Panc1 (cell line): ENCODE measurements at regions not wholly inside any gene's neighbourhood (a gene's known extent, or its start where the extent isn't known, plus 50 kb on each side); places are given as distances from the start of the nearest gene placed in this dataset.

Source experiments
- ATAC-seq: fragments of 200-7000 bp; cut with Tn5 transposase; 2 replicates; pipeline ENCODE4 v1.9.1; 2020; ENCODE audit warnings: mild to moderate bottlenecking, moderate library complexity
- BruUV-seq: library from RNA; stranded (reverse); fragments of 400-500 nt; replicated peaks from 2 replicates; lab custom pipeline; 2021; lab: Mats Ljungman, UMichigan
- CTCF ChIA-PET: fragments of 300-600 bp; sonication (Branson Sonifier 250); formaldehyde crosslinking; loops from one replicate; lab custom pipeline; 2022; ENCODE audit warnings: antibody characterized with exemption; lab: Charles Lee
- POLR2A ChIA-PET: fragments of 300-600 bp; sonication (Branson Sonifier 250); formaldehyde crosslinking; loops from one replicate; lab custom pipeline; 2022; ENCODE audit warnings: antibody characterized with exemption; lab: Charles Lee
- DNase-seq: peaks from one replicate; pipeline ENCODE4 v3.0.0-alpha.2; 2010; ENCODE audit warnings: low read depth, low spot score
- H3K27ac ChIP-seq: 2 replicates; pipeline ENCODE4 v1.5.1; 2011; ENCODE audit warnings: mild to moderate bottlenecking, low read length, inconsistent platforms
- H3K27me3 ChIP-seq: fragments of 200-500 bp; sonication (Bioruptor generic); 2 replicates; pipeline ENCODE4 v1.6.0; 2014; ENCODE audit warnings: low read length, inconsistent platforms; ENCODE audit not compliant: control insufficient read depth, insufficient read depth
- H3K36me3 ChIP-seq: fragments of 200-500 bp; sonication (Bioruptor generic); 2 replicates; pipeline ENCODE4 v1.5.1; 2014; ENCODE audit warnings: inconsistent platforms, mild to moderate bottlenecking, low read length, moderate library complexity; ENCODE audit not compliant: control insufficient read depth, insufficient read depth
- H3K4me1 ChIP-seq: 2 replicates; pipeline ENCODE4 v1.5.1; 2011; ENCODE audit warnings: inconsistent platforms, mild to moderate bottlenecking, low read length, moderate library complexity; ENCODE audit not compliant: control insufficient read depth, insufficient read depth
- H3K4me3 ChIP-seq, 2 experiments: 2 replicates each; pipeline ENCODE4 v1.5.1; 2011 to 2012; ENCODE audit warnings: low read depth in 2 of 2, low read length in 2 of 2, mild to moderate bottlenecking in 2 of 2, inconsistent platforms in 1 of 2, moderate library complexity in 1 of 2
- H3K9me3 ChIP-seq: fragments of 200-500 bp; sonication (Bioruptor generic); 2 replicates; pipeline ENCODE4 v1.5.1; 2014; ENCODE audit warnings: low read depth, mild to moderate bottlenecking, inconsistent platforms, low read length, moderate library complexity; ENCODE audit not compliant: control insufficient read depth, insufficient read depth
- CTCF ChIP-seq: fragments of 450-650 bp; IDR thresholded peaks from 2 replicates; pipeline ENCODE4 v1.5.1; 2017; ENCODE audit warnings: mild to moderate bottlenecking
- POLR2AphosphoS5 ChIP-seq: IDR thresholded peaks from 2 replicates; pipeline ENCODE4 v1.6.1; 2012; ENCODE audit warnings: mild to moderate bottlenecking, low read depth, low read length, moderate library complexity
- SIN3A ChIP-seq: IDR thresholded peaks from 2 replicates; pipeline ENCODE4 v1.6.1; 2012; ENCODE audit warnings: low read depth, mild to moderate bottlenecking, low read length, moderate library complexity, borderline replicate concordance; ENCODE audit not compliant: insufficient read depth
- TCF7L2 ChIP-seq: IDR thresholded peaks from 2 replicates; pipeline ENCODE4 v1.6.1; 2011; ENCODE audit warnings: mild to moderate bottlenecking, low read depth, low read length, inconsistent platforms
- in situ Hi-C: cut with HindIII; loops from 2 replicates; pipeline ENCODE4 v1.10.0; 2016; ENCODE audit warnings: low sequenced_read_pairs, low pct_unique_long_range_greater_than_20kb
- intact Hi-C: fragments of 100-400 bp; cut with micrococcal nuclease; formaldehyde crosslinking; loops from one replicate; pipeline ENCODE4 v1.10.0; 2022; ENCODE audit not compliant: unreplicated experiment
- TF ChIP-seq, protein P1 (sequence below), 2 experiments: IDR thresholded peaks; 2 replicates each; pipeline ENCODE4 v1.6.1; 2011 to 2012; ENCODE audit warnings: low read depth in 2 of 2, control low read depth in 1 of 2, low read length in 1 of 2, mild to moderate bottlenecking in 1 of 2, moderate library complexity in 1 of 2; ENCODE audit not compliant: insufficient read depth in 1 of 2

DNA sequence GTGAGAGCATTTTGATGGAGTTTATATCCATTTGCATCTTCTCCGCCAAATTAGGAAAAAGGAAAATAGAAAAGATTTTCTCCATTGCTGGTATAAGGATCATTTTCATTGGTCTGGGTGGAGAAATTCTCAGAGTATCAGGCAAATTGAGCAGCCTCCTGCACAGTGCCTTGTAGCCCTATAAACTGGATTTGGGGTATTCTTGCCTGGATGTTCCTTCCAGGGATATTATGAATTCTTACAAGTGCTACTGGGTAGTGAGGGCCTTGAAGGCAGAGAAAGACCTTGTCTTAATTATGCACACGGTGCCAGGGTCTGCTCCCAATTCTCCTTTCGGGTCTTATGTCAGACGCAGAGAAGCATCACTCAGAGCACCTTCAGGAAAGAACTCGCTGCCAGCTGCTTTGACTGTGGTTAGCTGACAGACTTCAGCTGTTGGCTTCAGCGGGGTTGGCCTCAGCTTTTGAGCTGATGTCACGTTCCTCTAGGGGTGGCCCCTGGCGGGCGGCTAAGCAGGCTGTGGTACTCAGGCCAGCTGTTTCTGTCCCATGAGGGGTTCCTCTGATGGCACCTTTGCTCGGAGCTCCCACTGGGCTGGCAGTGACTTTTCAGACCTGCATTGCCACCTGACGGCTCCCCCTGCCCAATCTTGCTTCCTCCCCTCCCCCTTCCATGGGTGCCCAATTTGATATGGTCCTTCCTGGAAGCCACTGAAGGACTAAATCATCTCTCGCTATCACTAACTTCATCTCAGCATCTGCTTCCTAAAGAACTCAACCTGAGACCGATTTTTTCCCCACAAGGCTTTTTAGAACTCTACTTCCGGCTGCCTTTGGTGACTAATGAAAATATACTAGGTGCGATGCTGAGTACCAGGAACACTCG lies 519.5 kb downstream of the BCOR start:
- H3K4me1 ChIP-seq = no peaks in the 10 kb centered on the region
- ChIA-PET CTCF (no interaction called here), POLR2A (no interaction called here)
- no peaks in the 10 kb centered on the region for H3K36me3 ChIP-seq
- no peaks in the 10 kb centered on the region for H3K9me3 ChIP-seq
- no peak for DNase-seq
- no peak for ATAC-seq
- in situ Hi-C loops (no loop called here), intact Hi-C loops (no loop called here)
- no peak overlapping the region for H3K4me3 ChIP-seq
- no peak for TF ChIP-seq SIN3A
- TF ChIP-seq CTCF = no peak
- TF ChIP-seq, protein P1, sequence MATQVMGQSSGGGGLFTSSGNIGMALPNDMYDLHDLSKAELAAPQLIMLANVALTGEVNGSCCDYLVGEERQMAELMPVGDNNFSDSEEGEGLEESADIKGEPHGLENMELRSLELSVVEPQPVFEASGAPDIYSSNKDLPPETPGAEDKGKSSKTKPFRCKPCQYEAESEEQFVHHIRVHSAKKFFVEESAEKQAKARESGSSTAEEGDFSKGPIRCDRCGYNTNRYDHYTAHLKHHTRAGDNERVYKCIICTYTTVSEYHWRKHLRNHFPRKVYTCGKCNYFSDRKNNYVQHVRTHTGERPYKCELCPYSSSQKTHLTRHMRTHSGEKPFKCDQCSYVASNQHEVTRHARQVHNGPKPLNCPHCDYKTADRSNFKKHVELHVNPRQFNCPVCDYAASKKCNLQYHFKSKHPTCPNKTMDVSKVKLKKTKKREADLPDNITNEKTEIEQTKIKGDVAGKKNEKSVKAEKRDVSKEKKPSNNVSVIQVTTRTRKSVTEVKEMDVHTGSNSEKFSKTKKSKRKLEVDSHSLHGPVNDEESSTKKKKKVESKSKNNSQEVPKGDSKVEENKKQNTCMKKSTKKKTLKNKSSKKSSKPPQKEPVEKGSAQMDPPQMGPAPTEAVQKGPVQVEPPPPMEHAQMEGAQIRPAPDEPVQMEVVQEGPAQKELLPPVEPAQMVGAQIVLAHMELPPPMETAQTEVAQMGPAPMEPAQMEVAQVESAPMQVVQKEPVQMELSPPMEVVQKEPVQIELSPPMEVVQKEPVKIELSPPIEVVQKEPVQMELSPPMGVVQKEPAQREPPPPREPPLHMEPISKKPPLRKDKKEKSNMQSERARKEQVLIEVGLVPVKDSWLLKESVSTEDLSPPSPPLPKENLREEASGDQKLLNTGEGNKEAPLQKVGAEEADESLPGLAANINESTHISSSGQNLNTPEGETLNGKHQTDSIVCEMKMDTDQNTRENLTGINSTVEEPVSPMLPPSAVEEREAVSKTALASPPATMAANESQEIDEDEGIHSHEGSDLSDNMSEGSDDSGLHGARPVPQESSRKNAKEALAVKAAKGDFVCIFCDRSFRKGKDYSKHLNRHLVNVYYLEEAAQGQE (IDR thresholded peaks at IDR 0.05; ENCODE audit: insufficient read depth in 1 of 2, low read depth in 2 of 2, low read length in 1 of 2) = no peak
- TF ChIP-seq POLR2AphosphoS5 = no peak
- TF ChIP-seq TCF7L2 = no peak
- H3K27me3 ChIP-seq = no peaks in the 10 kb centered on the region
- no peak overlapping the region for H3K27ac ChIP-seq
- no TSS peak for BruUV-seq

DNA sequence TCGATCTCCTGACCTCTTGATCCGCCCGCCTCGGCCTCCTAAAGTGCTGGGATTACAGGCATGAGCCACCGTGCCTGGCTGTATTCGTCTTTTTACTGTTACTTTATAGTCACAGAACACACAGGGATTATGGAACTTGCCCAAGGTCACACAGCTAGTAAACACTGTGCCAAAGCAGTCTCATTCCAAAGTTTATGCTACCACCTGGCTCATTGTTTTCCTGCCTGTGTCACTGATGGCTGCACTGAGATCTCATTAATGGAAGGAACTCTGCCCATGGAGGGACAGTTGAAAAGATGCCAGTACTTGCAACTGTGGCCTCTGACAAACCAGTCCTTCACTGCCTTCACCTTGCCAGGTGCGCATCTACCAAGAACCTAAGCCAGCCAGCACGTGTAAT lies 517.7 kb downstream of the BCOR start:
- intact Hi-C loops (no loop called here), in situ Hi-C loops (no loop called here)
- TF ChIP-seq SIN3A = no peak
- no peak for TF ChIP-seq CTCF
- TF ChIP-seq POLR2AphosphoS5 = no peak
- no peak for TF ChIP-seq TCF7L2
- TF ChIP-seq, protein P1 (IDR thresholded peaks at IDR 0.05; ENCODE audit: insufficient read depth in 1 of 2, low read depth in 2 of 2, low read length in 1 of 2) = no peak
- ChIA-PET CTCF (no interaction called here), POLR2A (no interaction called here)
- DNase-seq = no peak
- no peaks in the 10 kb centered on the region for H3K4me1 ChIP-seq
- no peaks in the 10 kb centered on the region for H3K36me3 ChIP-seq
- no peak overlapping the region for H3K27ac ChIP-seq
- H3K27me3 ChIP-seq = no peaks in the 10 kb centered on the region
- ATAC-seq = no peak
- no peaks in the 10 kb centered on the region for H3K9me3 ChIP-seq
- no TSS peak for BruUV-seq
- H3K4me3 ChIP-seq = no peak overlapping the region
